ENCODE measurements at regions not wholly inside any gene's neighbourhood (a gene's known extent, or its start where the extent isn't known, plus 50 kb on each side); places are given as distances from the start of the nearest gene placed in this dataset.

DNA sequence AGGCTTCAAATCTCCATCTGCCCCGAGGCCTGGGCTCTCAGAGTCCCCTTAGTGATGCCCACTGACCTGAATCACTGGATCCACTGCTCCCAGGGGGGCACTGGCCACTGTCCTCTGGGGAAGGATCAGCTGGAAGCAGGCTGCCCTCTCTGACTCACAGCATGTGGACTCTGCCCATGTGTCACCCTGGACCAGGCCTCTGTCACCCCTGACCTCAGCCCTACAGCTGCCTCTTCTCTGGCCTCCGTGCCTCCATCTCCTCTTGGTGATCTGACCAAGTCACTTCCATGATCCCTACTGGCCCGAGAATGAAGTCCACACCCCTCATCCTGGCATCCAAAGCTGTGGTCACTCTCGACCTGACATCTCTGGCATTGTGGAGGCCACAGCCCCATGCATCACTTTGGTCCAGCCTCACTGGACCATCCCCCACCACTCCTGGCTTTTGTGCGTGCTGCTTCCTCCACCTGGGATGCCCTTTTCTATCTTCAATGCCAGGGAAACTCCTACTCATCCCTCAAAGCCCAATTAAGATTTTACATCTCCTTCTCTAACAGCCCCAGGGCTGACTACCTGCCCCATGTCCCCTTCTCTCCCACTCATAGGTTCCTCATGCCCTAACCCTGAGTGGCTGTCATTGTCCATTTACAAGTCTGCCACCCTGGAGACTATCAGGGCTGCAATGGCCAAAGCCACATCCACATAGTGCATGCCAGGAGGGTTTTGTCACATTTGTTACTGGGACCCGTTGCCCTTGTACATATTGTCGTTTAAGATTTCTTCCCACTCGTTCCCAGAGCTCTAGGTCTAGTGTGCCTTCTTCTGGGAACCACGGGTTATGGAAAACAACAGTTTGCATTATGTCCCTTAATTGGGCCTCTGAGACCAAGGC, 685.0 kb downstream of the MATN1 start:
- Mint-ChIP-seq H3K27me3 (no peaks in the 10 kb centered on the region), H3K4me3 (no peak overlapping the region), H3K4me1 (peaks cover 0 to 2% (median 0%) of the 10 kb centered on the region in 4 donors), H3K27ac (no peak overlapping the region), H3K9me3 (peaks cover 0 to 7% (median 0%) of the 10 kb centered on the region in 7 donors), H3K36me3 (no peaks in the 10 kb centered on the region)
- no peaks in the 10 kb centered on the region for H3K36me3 ChIP-seq (ENCODE audit: control insufficient read depth, insufficient read depth, low read length)
- no peak overlapping the region for H3K4me3 ChIP-seq (ENCODE audit: low read depth, low read length)
- ATAC-seq (ENCODE audit: low read depth in 2 of 2) (no peak), DNase-seq (no peak)
- H3K4me1 ChIP-seq (ENCODE audit: control insufficient read depth, insufficient read depth, low read length, poor library complexity, severe bottlenecking), result no peaks in the 10 kb centered on the region
- no peak overlapping the region for H3K27ac ChIP-seq (ENCODE audit: insufficient read depth, low read length, poor library complexity, severe bottlenecking)
- no peaks in the 10 kb centered on the region for H3K27me3 ChIP-seq (ENCODE audit: control insufficient read depth, insufficient read depth, low read length)
- no peaks in the 10 kb centered on the region for H3K9me3 ChIP-seq (ENCODE audit: control insufficient read depth in 2 of 2, low read length in 2 of 2)

GRCh38 chr1:30037251-30038118, 685.9 kb downstream of the MATN1 start:
- Mint-ChIP-seq H3K9me3 (peaks cover 0 to 7% (median 0%) of the 10 kb centered on the region in 7 donors), H3K27ac (no peak overlapping the region), H3K36me3 (no peaks in the 10 kb centered on the region), H3K27me3 (no peaks in the 10 kb centered on the region), H3K4me1 (peaks cover 0 to 2% (median 0%) of the 10 kb centered on the region in 4 donors), H3K4me3 (no peak overlapping the region)
- no peak overlapping the region for H3K4me3 ChIP-seq (ENCODE audit: low read depth, low read length)
- no peaks in the 10 kb centered on the region for H3K9me3 ChIP-seq (ENCODE audit: control insufficient read depth in 2 of 2, low read length in 2 of 2)
- H3K27ac ChIP-seq (ENCODE audit: insufficient read depth, low read length, poor library complexity, severe bottlenecking), result no peak overlapping the region
- no peaks in the 10 kb centered on the region for H3K27me3 ChIP-seq (ENCODE audit: control insufficient read depth, insufficient read depth, low read length)
- no peak for ATAC-seq (ENCODE audit: low read depth in 2 of 2)
- DNase-seq, result no peak
- no peaks in the 10 kb centered on the region for H3K4me1 ChIP-seq (ENCODE audit: control insufficient read depth, insufficient read depth, low read length, poor library complexity, severe bottlenecking)
- H3K36me3 ChIP-seq (ENCODE audit: control insufficient read depth, insufficient read depth, low read length), result no peaks in the 10 kb centered on the region

- Histone ChIP-seq H3K4me1 (ENCODE audit: control insufficient read depth, insufficient read depth, low read length, poor library complexity, severe bottlenecking) (no peaks in the 10 kb centered on the region), H3K36me3 (ENCODE audit: control insufficient read depth, insufficient read depth, low read length) (no peaks in the 10 kb centered on the region), H3K9me3 (ENCODE audit: control insufficient read depth in 2 of 2, low read length in 2 of 2) (no peaks in the 10 kb centered on the region), H3K27me3 (ENCODE audit: control insufficient read depth, insufficient read depth, low read length) (no peaks in the 10 kb centered on the region), H3K27ac (ENCODE audit: insufficient read depth, low read length, poor library complexity, severe bottlenecking) (no peak overlapping the region), H3K4me3 (ENCODE audit: low read depth, low read length) (no peak overlapping the region)
- H3K27ac Mint-ChIP-seq, result no peak overlapping the region
- ATAC-seq (ENCODE audit: low read depth in 2 of 2) (no peak), DNase-seq (no peak)
- peaks cover 0 to 7% (median 2%) of the 10 kb centered on the region in 7 donors for H3K9me3 Mint-ChIP-seq
- peaks cover 0 to 2% (median 0%) of the 10 kb centered on the region in 4 donors for H3K4me1 Mint-ChIP-seq
- H3K36me3 Mint-ChIP-seq, result no peaks in the 10 kb centered on the region
- no peak overlapping the region for H3K4me3 Mint-ChIP-seq
- no peaks in the 10 kb centered on the region for H3K27me3 Mint-ChIP-seq
Observed at GRCh38 chr1:30036666-30037065, 686.7 kb downstream of the MATN1 start.

GRCh38 chr1:30036229-30036547, 687.2 kb downstream of the MATN1 start:
- Histone ChIP-seq H3K36me3 (ENCODE audit: control insufficient read depth, insufficient read depth, low read length) (no peaks in the 10 kb centered on the region), H3K4me1 (ENCODE audit: control insufficient read depth, insufficient read depth, low read length, poor library complexity, severe bottlenecking) (no peaks in the 10 kb centered on the region), H3K4me3 (ENCODE audit: low read depth, low read length) (no peak overlapping the region), H3K9me3 (ENCODE audit: control insufficient read depth in 2 of 2, low read length in 2 of 2) (no peaks in the 10 kb centered on the region), H3K27ac (ENCODE audit: insufficient read depth, low read length, poor library complexity, severe bottlenecking) (no peak overlapping the region), H3K27me3 (ENCODE audit: control insufficient read depth, insufficient read depth, low read length) (no peaks in the 10 kb centered on the region)
- Mint-ChIP-seq H3K9me3 (peaks cover 0 to 7% (median 2%) of the 10 kb centered on the region in 7 donors), H3K36me3 (no peaks in the 10 kb centered on the region), H3K4me1 (peaks cover 0 to 2% (median 0%) of the 10 kb centered on the region in 4 donors), H3K27ac (no peak overlapping the region), H3K27me3 (no peaks in the 10 kb centered on the region), H3K4me3 (no peak overlapping the region)
- ATAC-seq (ENCODE audit: low read depth in 2 of 2), result no peak
- no peak for DNase-seq

DNA sequence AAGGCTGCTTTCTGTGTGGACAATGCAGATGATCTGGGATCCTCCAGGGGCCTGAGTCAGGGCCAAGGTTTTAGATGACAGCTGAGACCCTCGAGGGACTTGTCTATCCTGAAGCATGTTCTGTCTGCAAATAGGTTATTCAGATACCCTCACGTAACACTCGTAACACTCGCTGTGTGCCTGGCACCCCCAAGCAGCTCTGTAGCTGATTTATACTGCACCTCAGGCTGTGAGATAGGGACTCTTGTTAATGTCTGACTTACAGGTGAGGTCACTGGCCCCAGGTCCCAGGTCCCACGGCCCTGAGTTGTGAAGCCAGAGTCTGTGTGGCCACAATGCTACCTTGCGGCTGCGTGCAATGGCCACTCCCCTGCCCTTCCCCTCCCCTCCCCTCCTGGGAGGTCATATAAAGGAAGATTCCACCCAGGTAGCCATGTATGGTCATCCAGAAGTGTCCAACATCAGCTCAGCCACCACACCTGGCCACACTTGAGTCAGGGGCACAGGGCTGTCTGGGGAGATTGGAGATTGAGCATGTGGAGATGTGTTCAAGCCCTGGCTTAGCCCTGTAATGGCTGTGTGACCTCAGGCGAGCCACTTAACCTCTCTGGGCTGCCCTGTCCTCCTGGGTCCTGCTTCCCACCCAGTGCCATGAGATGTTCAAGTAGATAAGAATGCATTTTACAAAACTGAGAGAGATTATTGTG, 687.7 kb downstream of the MATN1 start:
- ATAC-seq (ENCODE audit: low read depth in 2 of 2) (no peak), DNase-seq (no peak)
- Histone ChIP-seq H3K27ac (ENCODE audit: insufficient read depth, low read length, poor library complexity, severe bottlenecking) (no peak overlapping the region), H3K27me3 (ENCODE audit: control insufficient read depth, insufficient read depth, low read length) (no peaks in the 10 kb centered on the region), H3K36me3 (ENCODE audit: control insufficient read depth, insufficient read depth, low read length) (no peaks in the 10 kb centered on the region), H3K9me3 (ENCODE audit: control insufficient read depth in 2 of 2, low read length in 2 of 2) (no peaks in the 10 kb centered on the region), H3K4me3 (ENCODE audit: low read depth, low read length) (no peak overlapping the region), H3K4me1 (ENCODE audit: control insufficient read depth, insufficient read depth, low read length, poor library complexity, severe bottlenecking) (no peaks in the 10 kb centered on the region)
- H3K4me1 Mint-ChIP-seq, result peaks cover 0 to 2% (median 0%) of the 10 kb centered on the region in 4 donors
- no peaks in the 10 kb centered on the region for H3K27me3 Mint-ChIP-seq
- H3K36me3 Mint-ChIP-seq, result no peaks in the 10 kb centered on the region
- no peak overlapping the region for H3K4me3 Mint-ChIP-seq
- H3K9me3 Mint-ChIP-seq, result peaks cover 0 to 5% (median 2%) of the 10 kb centered on the region in 7 donors
- no peak overlapping the region for H3K27ac Mint-ChIP-seq

DNA sequence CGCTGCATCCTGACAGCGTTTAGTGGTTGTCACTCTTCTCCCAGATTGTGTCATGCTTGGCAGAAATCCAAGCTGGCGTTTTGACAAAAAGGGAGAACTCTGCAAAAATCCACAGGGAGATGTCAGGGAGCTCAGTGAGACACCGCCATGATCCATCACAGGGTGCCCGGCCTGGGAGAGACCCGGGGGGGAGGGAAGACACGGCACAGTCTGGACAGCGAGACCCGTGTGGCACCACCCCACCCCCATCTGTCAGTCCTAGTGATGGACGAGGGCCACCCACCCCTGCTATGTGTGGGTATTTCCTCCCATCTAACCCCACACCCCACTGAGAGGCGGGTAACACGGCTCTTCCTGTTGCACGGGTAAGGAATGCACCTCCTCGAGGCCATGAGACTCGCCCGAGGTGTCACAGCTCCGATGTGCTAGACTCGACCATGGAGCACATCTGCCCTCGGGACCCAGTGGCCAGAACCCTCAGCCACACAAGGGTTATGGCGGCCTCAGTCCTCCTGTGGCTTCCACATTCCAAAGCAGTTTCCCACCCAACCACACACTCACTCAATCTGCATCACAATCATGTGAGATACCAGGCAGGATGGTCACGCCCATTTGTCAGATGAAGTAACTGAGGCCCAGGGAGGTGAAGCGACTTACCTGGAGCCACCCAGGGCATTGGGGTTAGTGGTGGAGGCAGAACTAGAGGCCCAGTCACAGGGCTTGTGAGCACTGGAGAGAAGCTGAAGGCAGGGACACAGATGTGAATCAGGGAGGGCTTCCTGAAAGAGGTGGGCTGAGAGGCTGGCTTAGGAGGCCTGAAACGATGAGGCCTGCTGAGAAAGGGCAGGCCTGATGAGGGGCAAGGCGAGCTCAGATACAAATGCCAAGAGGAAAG, 688.5 kb downstream of the MATN1 start:
- H3K36me3 ChIP-seq (ENCODE audit: control insufficient read depth, insufficient read depth, low read length), result no peaks in the 10 kb centered on the region
- H3K27me3 ChIP-seq (ENCODE audit: control insufficient read depth, insufficient read depth, low read length), result no peaks in the 10 kb centered on the region
- no peaks in the 10 kb centered on the region for H3K4me1 ChIP-seq (ENCODE audit: control insufficient read depth, insufficient read depth, low read length, poor library complexity, severe bottlenecking)
- H3K36me3 Mint-ChIP-seq, result no peaks in the 10 kb centered on the region
- no peaks in the 10 kb centered on the region for H3K9me3 ChIP-seq (ENCODE audit: control insufficient read depth in 2 of 2, low read length in 2 of 2)
- DNase-seq (no peak), ATAC-seq (ENCODE audit: low read depth in 2 of 2) (no peak)
- peaks cover 0 to 2% (median 0%) of the 10 kb centered on the region in 4 donors for H3K4me1 Mint-ChIP-seq
- no peaks in the 10 kb centered on the region for H3K27me3 Mint-ChIP-seq
- H3K4me3 ChIP-seq (ENCODE audit: low read depth, low read length), result no peak overlapping the region
- no peak overlapping the region for H3K27ac ChIP-seq (ENCODE audit: insufficient read depth, low read length, poor library complexity, severe bottlenecking)
- H3K27ac Mint-ChIP-seq, result no peak overlapping the region
- H3K4me3 Mint-ChIP-seq, result no peak overlapping the region
- H3K9me3 Mint-ChIP-seq, result peaks cover 0 to 5% (median 2%) of the 10 kb centered on the region in 7 donors

DNA sequence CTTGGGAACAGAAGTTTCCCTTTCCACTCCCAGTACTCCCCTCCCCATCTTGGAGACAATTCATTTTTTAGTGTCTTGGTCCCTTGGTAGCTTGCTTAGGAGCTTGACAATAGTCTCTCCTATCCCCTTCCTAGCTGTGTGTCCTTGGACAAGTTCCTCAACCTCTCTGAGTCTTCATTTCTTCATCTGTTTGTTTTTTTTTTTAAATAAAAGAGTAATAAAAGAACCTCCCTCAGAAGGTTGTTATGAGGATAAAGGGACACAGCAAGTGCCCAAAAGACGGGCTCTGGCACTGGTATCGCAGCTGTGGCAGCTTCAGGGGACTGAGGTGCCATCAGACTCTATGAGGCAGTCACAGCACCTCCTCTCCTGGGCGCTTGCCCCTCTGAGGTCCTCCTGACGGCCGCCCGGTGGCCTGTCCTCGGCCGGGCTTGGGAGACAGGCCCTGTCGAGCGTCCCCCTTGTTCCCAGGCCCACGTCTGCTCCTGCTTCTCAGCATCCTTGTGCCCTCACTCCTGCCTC, 689.2 kb downstream of the MATN1 start:
- no peak overlapping the region for H3K27ac ChIP-seq (ENCODE audit: insufficient read depth, low read length, poor library complexity, severe bottlenecking)
- Mint-ChIP-seq H3K27me3 (no peaks in the 10 kb centered on the region), H3K27ac (no peak overlapping the region), H3K36me3 (no peaks in the 10 kb centered on the region), H3K4me3 (no peak overlapping the region), H3K4me1 (no peaks in the 10 kb centered on the region), H3K9me3 (peaks cover 0 to 5% (median 2%) of the 10 kb centered on the region in 7 donors)
- H3K9me3 ChIP-seq (ENCODE audit: control insufficient read depth in 2 of 2, low read length in 2 of 2), result no peaks in the 10 kb centered on the region
- no peak overlapping the region for H3K4me3 ChIP-seq (ENCODE audit: low read depth, low read length)
- H3K4me1 ChIP-seq (ENCODE audit: control insufficient read depth, insufficient read depth, low read length, poor library complexity, severe bottlenecking), result no peaks in the 10 kb centered on the region
- H3K36me3 ChIP-seq (ENCODE audit: control insufficient read depth, insufficient read depth, low read length), result no peaks in the 10 kb centered on the region
- no peak for ATAC-seq (ENCODE audit: low read depth in 2 of 2)
- H3K27me3 ChIP-seq (ENCODE audit: control insufficient read depth, insufficient read depth, low read length), result peaks cover under 1% of the 10 kb centered on the region
- DNase-seq, result no peak
